K562 (cell line): ENCODE measurements at regions not wholly inside any gene's neighbourhood (a gene's known extent, or its start where the extent isn't known, plus 50 kb on each side); places are given as distances from the start of the nearest gene placed in this dataset.

ENCODE experiments used
- BACH1 ChIP-seq: fragments of 200-800 bp; sonication (Bioruptor generic); IDR thresholded peaks from 2 replicates; pipeline ENCODE4 v1.6.1; 2016; ENCODE audit warnings: missing genetic modification characterization, missing compliant biosample characterization
- BRD4 ChIP-seq: fragments of 200-600 bp; sonication (generic); IDR thresholded peaks from 2 replicates; pipeline ENCODE4 v1.6.1; 2017; ENCODE audit warnings: inconsistent platforms
- CHD7 ChIP-seq: fragments of 200-600 bp; sonication (generic); IDR thresholded peaks from one replicate; pipeline ENCODE4 v1.6.1; 2012; ENCODE audit warnings: mild to moderate bottlenecking, low read depth, low read length, inconsistent platforms
- ETV6 ChIP-seq, 3 experiments: fragments of 150-350 bp in 1 of 3; sonication (generic) in 1 of 3; formaldehyde crosslinking in 1 of 3; IDR thresholded peaks; 2 replicates each; pipeline versions ENCODE4 v1.6.1 to v1.8.0; 2014 to 2022; ENCODE audit warnings: borderline replicate concordance in 2 of 3, low read depth in 2 of 3, antibody characterized with exemption in 1 of 3, low read length in 1 of 3, mild to moderate bottlenecking in 1 of 3, missing genetic modification reagents in 1 of 3
- EZH2 ChIP-seq: IDR thresholded peaks from 2 replicates; pipeline ENCODE4 v1.6.1; 2012; ENCODE audit warnings: low read depth, mild to moderate bottlenecking, inconsistent platforms, low read length, borderline replicate concordance
- KAT8 ChIP-seq: fragments of 450-650 bp; IDR thresholded peaks from 2 replicates; pipeline ENCODE4 v1.6.1; 2016; ENCODE audit warnings: low read depth, mild to moderate bottlenecking
- NONO ChIP-seq, 2 experiments: fragments of 200-400 bp in 1 of 2; fragments of 450-650 bp in 1 of 2; formaldehyde crosslinking in 1 of 2; IDR thresholded peaks; 2 replicates each; pipeline ENCODE4 v1.6.1; 2017; ENCODE audit warnings: low read depth in 2 of 2, mild to moderate bottlenecking in 2 of 2, moderate library complexity in 2 of 2, low read length in 1 of 2
- PHTF2 ChIP-seq: fragments of 250-450 bp; sonication (Bioruptor Pico); IDR thresholded peaks from 2 replicates; pipeline ENCODE4 v1.5.0; 2021; ENCODE audit warnings: mild to moderate bottlenecking
- TEAD4 ChIP-seq, 2 experiments: sonication (generic) in 1 of 2; formaldehyde crosslinking in 1 of 2; IDR thresholded peaks; 2 replicates each; pipeline versions ENCODE4 v1.6.1 to v1.8.0; 2012 to 2022; ENCODE audit warnings: borderline replicate concordance in 1 of 2, inconsistent platforms in 1 of 2, low read length in 1 of 2, mild to moderate bottlenecking in 1 of 2, missing genetic modification reagents in 1 of 2
- ZNF280A ChIP-seq: fragments of 450-650 bp; IDR thresholded peaks from 2 replicates; pipeline ENCODE4 v1.6.1; 2018; ENCODE audit warnings: mild to moderate bottlenecking, low read depth; ENCODE audit not compliant: partially characterized antibody
- ZNF766 ChIP-seq: fragments of 200-800 bp; sonication (Bioruptor generic); conservative IDR thresholded peaks from 2 replicates; pipeline ENCODE4 v1.6.1; 2016; ENCODE audit warnings: missing genetic modification characterization, missing compliant biosample characterization
- TF ChIP-seq, protein P1 (sequence below): fragments of 450-650 bp; formaldehyde crosslinking; IDR thresholded peaks from 2 replicates; pipeline ENCODE4 v1.4.0; 2022; ENCODE audit warnings: missing genetic modification characterization

GRCh38 chr18:75122334-75122958, 86.5 kb downstream of the PTGR3 start (continued):
- TF ChIP-seq CHD7, result no peak
- no peak for TF ChIP-seq TEAD4 (IDR thresholded peaks at IDR 0.05; ENCODE audit: low read length)
- TF ChIP-seq TEAD4 (CRISPR knock-in tag; IDR thresholded peaks at IDR 0.05; ENCODE audit: borderline replicate concordance), result no peak
- no peak for TF ChIP-seq ZNF280A
- TF ChIP-seq NONO (IDR thresholded peaks at IDR 0.05; ENCODE audit: low read depth in 2 of 2, low read length in 1 of 2), result no peak
- TF ChIP-seq BACH1, result no peak
- TF ChIP-seq ZNF766 (CRISPR knock-in tag), result no peak
- no peak for TF ChIP-seq EZH2
- TF ChIP-seq ETV6 (IDR thresholded peaks at IDR 0.05; ENCODE audit: borderline replicate concordance in 1 of 2, low read depth in 2 of 2, low read length in 1 of 2), result no peak
- no peak for TF ChIP-seq ETV6 (CRISPR knock-in tag; IDR thresholded peaks at IDR 0.05; ENCODE audit: borderline replicate concordance)
- TF ChIP-seq BRD4, result no peak
- TF ChIP-seq KAT8, result no peak
- TF ChIP-seq PHTF2, result no peak
- TF ChIP-seq, protein P1, sequence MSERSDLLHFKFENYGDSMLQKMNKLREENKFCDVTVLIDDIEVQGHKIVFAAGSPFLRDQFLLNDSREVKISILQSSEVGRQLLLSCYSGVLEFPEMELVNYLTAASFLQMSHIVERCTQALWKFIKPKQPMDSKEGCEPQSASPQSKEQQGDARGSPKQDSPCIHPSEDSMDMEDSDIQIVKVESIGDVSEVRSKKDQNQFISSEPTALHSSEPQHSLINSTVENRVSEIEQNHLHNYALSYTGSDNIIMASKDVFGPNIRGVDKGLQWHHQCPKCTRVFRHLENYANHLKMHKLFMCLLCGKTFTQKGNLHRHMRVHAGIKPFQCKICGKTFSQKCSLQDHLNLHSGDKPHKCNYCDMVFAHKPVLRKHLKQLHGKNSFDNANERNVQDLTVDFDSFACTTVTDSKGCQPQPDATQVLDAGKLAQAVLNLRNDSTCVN (CRISPR knock-in tag), result no peak
